PC-3 (cell line): ENCODE measurements at regions not wholly inside any gene's neighbourhood (a gene's known extent, or its start where the extent isn't known, plus 50 kb on each side); places are given as distances from the start of the nearest gene placed in this dataset.

Experiments
- ATAC-seq: fragments of 200-7000 bp; cut with Tn5 transposase; 2 replicates; pipeline ENCODE4 v1.9.1; 2020; ENCODE audit warnings: mild to moderate bottlenecking, moderate library complexity
- BruUV-seq: library from RNA; stranded (reverse); fragments of 400-500 nt; replicated peaks from 2 replicates; lab custom pipeline; 2021; lab: Mats Ljungman, UMichigan
- CTCF ChIA-PET: fragments of 300-600 bp; sonication (Branson Sonifier 250); formaldehyde crosslinking; loops from one replicate; lab custom pipeline; 2022; ENCODE audit warnings: antibody characterized with exemption; lab: Charles Lee
- POLR2A ChIA-PET: fragments of 300-600 bp; sonication (Branson Sonifier 250); formaldehyde crosslinking; loops from one replicate; lab custom pipeline; 2022; ENCODE audit warnings: antibody characterized with exemption; ENCODE audit not compliant: unreplicated experiment; lab: Charles Lee
- DNase-seq: peaks from one replicate; pipeline ENCODE4 v3.0.0-alpha.2; 2015
- H2AFZ ChIP-seq: fragments of 300-600 bp; sonication (generic); 2 replicates; pipeline ENCODE4 v1.6.0; 2016; ENCODE audit warnings: antibody characterized with exemption, low read length
- H3F3A ChIP-seq: fragments of 300-600 bp; sonication (generic); one replicate; pipeline ENCODE4 v1.6.0; 2017; ENCODE audit warnings: antibody characterized with exemption, low read length, control low read depth, mild to moderate bottlenecking; ENCODE audit not compliant: unreplicated experiment
- H3K27ac ChIP-seq: fragments of 300-600 bp; sonication (generic); 2 replicates; pipeline ENCODE4 v1.5.1; 2016; ENCODE audit warnings: mild to moderate bottlenecking, low read length
- H3K27me3 ChIP-seq: fragments of 300-600 bp; sonication (generic); 2 replicates; pipeline ENCODE4 v1.6.1; 2016; ENCODE audit warnings: low read length, mixed read lengths
- H3K36me3 ChIP-seq: fragments of 300-600 bp; sonication (generic); 2 replicates; pipeline ENCODE4 v1.6.1; 2016; ENCODE audit warnings: low read depth, mixed run types, low read length, mixed read lengths
- H3K4me1 ChIP-seq: fragments of 300-600 bp; sonication (generic); 2 replicates; pipeline ENCODE4 v1.5.1; 2016; ENCODE audit warnings: low read length; ENCODE audit not compliant: insufficient read depth
- H3K4me2 ChIP-seq: fragments of 300-600 bp; sonication (generic); 2 replicates; pipeline ENCODE4 v1.6.0; 2016; ENCODE audit warnings: low read length
- H3K4me3 ChIP-seq: fragments of 300-600 bp; sonication (generic); 2 replicates; pipeline ENCODE4 v1.5.1; 2016; ENCODE audit warnings: mild to moderate bottlenecking, low read length, mixed read lengths
- H3K79me2 ChIP-seq: fragments of 300-600 bp; sonication (generic); 2 replicates; pipeline ENCODE4 v1.6.1; 2017; ENCODE audit warnings: low read length, mixed read lengths
- H3K9ac ChIP-seq: fragments of 300-600 bp; sonication (generic); 2 replicates; pipeline ENCODE4 v1.6.0; 2016; ENCODE audit warnings: mild to moderate bottlenecking, low read length
- H3K9me2 ChIP-seq: fragments of 300-600 bp; sonication (generic); replicated peaks from 2 replicates; pipeline ENCODE4 v1.6.1; 2016; ENCODE audit warnings: mixed run types, low read length, mixed read lengths
- H3K9me3 ChIP-seq: fragments of 300-600 bp; sonication (generic); 2 replicates; pipeline ENCODE4 v1.6.1; 2016; ENCODE audit warnings: low read length, mixed read lengths
- H4K20me1 ChIP-seq: fragments of 300-600 bp; sonication (generic); 2 replicates; pipeline ENCODE4 v1.6.1; 2016; ENCODE audit warnings: low read length, mixed read lengths
- EZH2 ChIP-seq: fragments of 300-600 bp; sonication (generic); IDR thresholded peaks from one replicate; pipeline ENCODE4 v1.6.1; 2017; ENCODE audit warnings: antibody characterized with exemption, mild to moderate bottlenecking, low read length; ENCODE audit not compliant: unreplicated experiment
- EZH2phosphoT487 ChIP-seq: fragments of 300-600 bp; sonication (generic); IDR thresholded peaks from 2 replicates; pipeline ENCODE4 v1.6.1; 2018; ENCODE audit warnings: mild to moderate bottlenecking, antibody characterized with exemption, low read length, borderline replicate concordance
- intact Hi-C: fragments of 100-400 bp; cut with micrococcal nuclease; formaldehyde crosslinking; loops from 2 replicates; pipeline ENCODE4 v1.9.0; 2023
- TF ChIP-seq, protein P1 (sequence below): fragments of 300-600 bp; sonication (generic); conservative IDR thresholded peaks from 2 replicates; pipeline ENCODE4 v1.5.1; 2017; ENCODE audit warnings: antibody characterized with exemption, low read depth, mild to moderate bottlenecking, low read length

DNA sequence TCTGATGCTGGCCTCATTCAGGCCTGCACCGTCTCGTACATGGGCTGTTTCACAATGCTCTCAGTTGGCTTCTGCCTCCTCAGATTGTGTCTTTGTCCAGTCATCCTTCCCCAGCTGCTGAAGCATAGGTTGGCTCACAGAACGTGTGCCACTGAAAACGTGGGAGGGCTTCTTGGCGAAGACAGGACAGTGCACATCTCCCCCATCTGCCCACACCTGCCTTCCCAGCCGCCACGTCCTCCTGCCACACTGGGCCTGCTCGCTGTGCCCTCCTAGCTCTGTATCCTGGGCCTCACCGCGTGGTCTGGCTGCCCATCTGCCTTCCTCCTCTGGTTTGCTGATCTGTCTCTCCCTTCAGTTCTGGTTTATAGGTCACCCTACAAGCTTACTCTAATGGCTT, 230.0 kb upstream of the TOPAZ1 start:
- DNase-seq (no peak), ATAC-seq (no peak)
- no peaks in the 10 kb centered on the region for H3K4me1 ChIP-seq
- no peaks in the 10 kb centered on the region for H3K27me3 ChIP-seq
- H2AFZ ChIP-seq: no peak overlapping the region
- no peaks in the 10 kb centered on the region for H3F3A ChIP-seq
- no peaks in the 10 kb centered on the region for H3K36me3 ChIP-seq
- no peaks in the 10 kb centered on the region for H3K79me2 ChIP-seq
- H3K27ac ChIP-seq: no peak overlapping the region
- TF ChIP-seq, protein P1, sequence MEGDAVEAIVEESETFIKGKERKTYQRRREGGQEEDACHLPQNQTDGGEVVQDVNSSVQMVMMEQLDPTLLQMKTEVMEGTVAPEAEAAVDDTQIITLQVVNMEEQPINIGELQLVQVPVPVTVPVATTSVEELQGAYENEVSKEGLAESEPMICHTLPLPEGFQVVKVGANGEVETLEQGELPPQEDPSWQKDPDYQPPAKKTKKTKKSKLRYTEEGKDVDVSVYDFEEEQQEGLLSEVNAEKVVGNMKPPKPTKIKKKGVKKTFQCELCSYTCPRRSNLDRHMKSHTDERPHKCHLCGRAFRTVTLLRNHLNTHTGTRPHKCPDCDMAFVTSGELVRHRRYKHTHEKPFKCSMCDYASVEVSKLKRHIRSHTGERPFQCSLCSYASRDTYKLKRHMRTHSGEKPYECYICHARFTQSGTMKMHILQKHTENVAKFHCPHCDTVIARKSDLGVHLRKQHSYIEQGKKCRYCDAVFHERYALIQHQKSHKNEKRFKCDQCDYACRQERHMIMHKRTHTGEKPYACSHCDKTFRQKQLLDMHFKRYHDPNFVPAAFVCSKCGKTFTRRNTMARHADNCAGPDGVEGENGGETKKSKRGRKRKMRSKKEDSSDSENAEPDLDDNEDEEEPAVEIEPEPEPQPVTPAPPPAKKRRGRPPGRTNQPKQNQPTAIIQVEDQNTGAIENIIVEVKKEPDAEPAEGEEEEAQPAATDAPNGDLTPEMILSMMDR: no peak
- TF ChIP-seq EZH2 (no peak), EZH2phosphoT487 (no peak)
- H3K4me2 ChIP-seq: no peak overlapping the region
- H4K20me1 ChIP-seq: no peaks in the 10 kb centered on the region
- no TSS peak for BruUV-seq
- ChIA-PET CTCF (no interaction called here), POLR2A (no interaction called here)
- H3K9me3 ChIP-seq: no peaks in the 10 kb centered on the region
- intact Hi-C loops: no loop called here
- no peak overlapping the region for H3K4me3 ChIP-seq
- H3K9ac ChIP-seq: no peak overlapping the region
- no peaks in the 10 kb centered on the region for H3K9me2 ChIP-seq

DNA sequence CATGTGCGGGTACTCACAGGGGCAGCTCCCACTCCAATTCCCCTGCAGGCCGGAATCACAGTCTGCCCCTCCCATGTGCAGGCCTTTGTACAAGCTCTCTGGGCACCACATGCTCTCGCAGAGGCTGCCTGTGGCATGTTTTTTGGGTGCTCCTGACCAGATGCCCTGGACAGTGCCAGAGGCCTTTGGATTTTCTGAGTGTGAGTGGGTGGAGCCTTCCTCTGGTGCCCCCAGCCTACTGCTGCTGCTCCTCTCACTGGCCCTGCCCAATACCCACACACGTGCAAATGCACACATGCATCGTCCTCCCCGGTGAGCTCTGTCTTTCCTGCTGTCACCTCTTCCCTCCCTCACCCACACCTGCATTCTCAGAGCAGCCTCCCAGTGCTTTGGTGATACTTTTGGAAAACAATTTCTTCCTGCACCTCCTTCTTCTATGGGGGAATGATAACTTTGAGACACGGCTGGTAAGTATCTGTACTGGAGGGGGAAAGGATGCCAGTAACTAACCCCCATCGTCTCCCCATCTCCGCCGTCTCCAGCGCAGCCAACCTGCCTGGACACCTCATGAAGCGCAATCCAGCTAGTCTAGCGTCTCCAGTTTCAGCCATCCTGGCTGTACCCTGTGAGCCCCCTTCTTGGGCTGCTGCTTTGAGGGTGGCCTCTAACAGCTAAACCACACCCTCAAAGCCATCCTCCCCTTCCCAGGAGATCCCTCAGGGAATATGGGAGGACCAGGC, 229.4 kb upstream of the TOPAZ1 start:
- Histone ChIP-seq H3K4me3 (no peak overlapping the region), H3K9me3 (no peaks in the 10 kb centered on the region), H3F3A (no peaks in the 10 kb centered on the region), H3K9ac (no peak overlapping the region), H3K36me3 (no peaks in the 10 kb centered on the region), H3K4me2 (no peak overlapping the region), H3K9me2 (no peaks in the 10 kb centered on the region), H3K27me3 (no peaks in the 10 kb centered on the region), H3K27ac (no peak overlapping the region), H3K4me1 (no peaks in the 10 kb centered on the region), H4K20me1 (no peaks in the 10 kb centered on the region), H2AFZ (no peak overlapping the region), H3K79me2 (no peaks in the 10 kb centered on the region)
- intact Hi-C loops: no loop called here
- BruUV-seq: no TSS peak
- no peak for DNase-seq
- no peak for ATAC-seq
- TF ChIP-seq EZH2phosphoT487 (no peak), EZH2 (no peak)
- TF ChIP-seq, protein P1: no peak
- POLR2A ChIA-PET: no interaction called here
- CTCF ChIA-PET: no interaction called here

DNA sequence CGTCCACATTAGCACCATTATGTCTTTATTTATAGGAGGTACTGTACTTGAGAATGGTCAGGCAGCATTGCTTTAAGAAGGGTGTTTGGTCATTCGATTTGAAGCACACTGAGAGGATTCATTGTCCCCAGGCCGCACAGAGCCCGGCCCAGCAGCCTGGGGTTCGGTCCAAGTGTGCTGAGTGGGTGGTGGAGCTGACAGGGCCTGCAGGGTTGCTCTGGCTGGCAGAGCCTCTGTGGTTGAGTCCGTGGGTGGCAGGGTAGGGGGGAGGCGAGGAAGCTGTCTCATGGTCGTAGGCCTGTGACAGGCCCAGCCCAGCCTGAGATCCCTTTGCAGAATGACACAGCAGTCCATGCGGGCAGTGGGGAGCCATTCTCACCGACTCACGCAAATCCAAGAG, 227.7 kb upstream of the TOPAZ1 start:
- no peak overlapping the region for H2AFZ ChIP-seq
- TF ChIP-seq EZH2phosphoT487: no peak
- no peak for TF ChIP-seq EZH2
- TF ChIP-seq, protein P1: no peak
- no peaks in the 10 kb centered on the region for H4K20me1 ChIP-seq
- H3K9me3 ChIP-seq: no peaks in the 10 kb centered on the region
- no peak overlapping the region for H3K4me2 ChIP-seq
- H3K9ac ChIP-seq: no peak overlapping the region
- H3K4me3 ChIP-seq: no peak overlapping the region
- H3K27ac ChIP-seq: no peak overlapping the region
- H3K9me2 ChIP-seq: no peaks in the 10 kb centered on the region
- ChIA-PET POLR2A (no interaction called here), CTCF (no interaction called here)
- no peaks in the 10 kb centered on the region for H3F3A ChIP-seq
- H3K4me1 ChIP-seq: no peaks in the 10 kb centered on the region
- intact Hi-C loops: no loop called here
- no peaks in the 10 kb centered on the region for H3K27me3 ChIP-seq
- ATAC-seq (no peak), DNase-seq (no peak)
- BruUV-seq: no TSS peak
- no peaks in the 10 kb centered on the region for H3K79me2 ChIP-seq
- no peaks in the 10 kb centered on the region for H3K36me3 ChIP-seq
